Hematopoietic multipotent progenitor cell treated with erythropoietin and hydrocortisone succinate and interleukin-3 and kit ligand, for 6 days (in vitro differentiated cells): ENCODE measurements at regions not wholly inside any gene's neighbourhood (a gene's known extent, or its start where the extent isn't known, plus 50 kb on each side); places are given as distances from the start of the nearest gene placed in this dataset.
"Not testable (repeated sequence)": the region's sequence is repeated elsewhere in the genome, so short reads cannot be mapped to it uniquely, and the experiment has no call there.

Experiments used
- DNase-seq: peaks from one replicate; pipeline ENCODE4 v3.0.0-alpha.2; 2015

- no peak for DNase-seq
These were observed 190.1 kb upstream of the CDH4 start for GRCh38 chr20:61061981-61062380.

GRCh38 chr20:61065853-61066252 lies 186.2 kb upstream of the CDH4 start:
- no peak for DNase-seq

- DNase-seq: no peak
These were observed 185.5 kb upstream of the CDH4 start for GRCh38 chr20:61066526-61066925.

- DNase-seq: no peak
These were observed 184.8 kb upstream of the CDH4 start for GRCh38 chr20:61067221-61067620.

GRCh38 chr20:61072398-61072797 lies 179.7 kb upstream of the CDH4 start:
- no peak for DNase-seq

- no peak for DNase-seq
These were observed 178.7 kb upstream of the CDH4 start for GRCh38 chr20:61073376-61073775.

- DNase-seq: no peak
These were observed 169.3 kb upstream of the CDH4 start for GRCh38 chr20:61082720-61083119.

GRCh38 chr20:61083431-61083830 lies 168.6 kb upstream of the CDH4 start:
- no peak for DNase-seq

- DNase-seq: no peak
These were observed 166.0 kb upstream of the CDH4 start for GRCh38 chr20:61086031-61086430.

- DNase-seq: no peak
These were observed 161.5 kb upstream of the CDH4 start for GRCh38 chr20:61090541-61090940.

GRCh38 chr20:61092251-61092650 lies 159.8 kb upstream of the CDH4 start:
- DNase-seq: no peak

GRCh38 chr20:61094581-61094980 lies 157.5 kb upstream of the CDH4 start:
- no peak for DNase-seq

- DNase-seq: no peak
These were observed 155.6 kb upstream of the CDH4 start for GRCh38 chr20:61096463-61096862.

- DNase-seq: no peak
These were observed 152.3 kb upstream of the CDH4 start for GRCh38 chr20:61099806-61100205.

GRCh38 chr20:61100489-61100888 lies 151.6 kb upstream of the CDH4 start:
- no peak for DNase-seq

GRCh38 chr20:61101321-61101720 lies 150.7 kb upstream of the CDH4 start:
- not testable (repeated sequence) for DNase-seq

- no peak for DNase-seq
These were observed 147.8 kb upstream of the CDH4 start for GRCh38 chr20:61104232-61104631.

- DNase-seq: no peak
These were observed 146.7 kb upstream of the CDH4 start for GRCh38 chr20:61105395-61105794.

GRCh38 chr20:61106438-61106837 lies 145.6 kb upstream of the CDH4 start:
- DNase-seq: no peak

- no peak for DNase-seq
These were observed 142.7 kb upstream of the CDH4 start for GRCh38 chr20:61109221-61109805.

- no peak for DNase-seq
These were observed 139.5 kb upstream of the CDH4 start for GRCh38 chr20:61112515-61112914.

GRCh38 chr20:61113731-61114130 lies 138.3 kb upstream of the CDH4 start:
- no peak for DNase-seq

- no peak for DNase-seq
These were observed 137.4 kb upstream of the CDH4 start for GRCh38 chr20:61114493-61115175.

GRCh38 chr20:61115364-61116065 lies 136.5 kb upstream of the CDH4 start:
- DNase-seq: no peak
